Mammary epithelial cell (primary cell): ENCODE measurements at regions not wholly inside any gene's neighbourhood (a gene's known extent, or its start where the extent isn't known, plus 50 kb on each side); places are given as distances from the start of the nearest gene placed in this dataset.

Experiments used
- EZH2 ChIP-seq: IDR thresholded peaks from 2 replicates; pipeline ENCODE4 v1.6.1; 2012; ENCODE audit warnings: low read length, inconsistent platforms, borderline replicate concordance
- TF ChIP-seq, protein P1 (sequence below), 2 donors: IDR thresholded peaks in 1 of 2; conservative IDR thresholded peaks in 1 of 2; 2 replicates each; pipeline ENCODE4 v1.5.1; 2011 to 2012; ENCODE audit warnings: inconsistent platforms in 2 of 2, low read length in 2 of 2, mild to moderate bottlenecking in 2 of 2, control low read depth in 1 of 2, low read depth in 1 of 2; ENCODE audit not compliant: insufficient read depth in 1 of 2; ENCODE audit errors: extremely low read depth in 1 of 2

DNA sequence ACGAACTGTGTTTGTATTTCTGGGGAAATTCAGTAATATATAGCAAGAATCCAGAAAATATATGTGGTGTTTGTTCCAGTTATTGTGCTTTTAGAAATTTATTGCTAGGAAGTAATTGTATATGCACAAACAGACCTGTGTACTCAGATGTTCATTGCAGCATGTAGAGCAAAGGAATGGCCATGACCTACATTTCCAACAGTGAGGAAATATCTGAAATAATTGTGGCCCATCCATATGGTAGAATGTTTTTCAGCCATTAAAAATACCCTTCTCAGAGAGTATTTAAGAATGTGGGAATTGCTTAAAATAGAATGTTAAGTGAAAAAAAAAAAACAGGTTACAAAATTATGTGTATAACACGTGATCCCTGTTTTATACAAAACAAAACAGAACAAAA, 77.3 kb downstream of the TMX1 start:
- TF ChIP-seq, protein P1, sequence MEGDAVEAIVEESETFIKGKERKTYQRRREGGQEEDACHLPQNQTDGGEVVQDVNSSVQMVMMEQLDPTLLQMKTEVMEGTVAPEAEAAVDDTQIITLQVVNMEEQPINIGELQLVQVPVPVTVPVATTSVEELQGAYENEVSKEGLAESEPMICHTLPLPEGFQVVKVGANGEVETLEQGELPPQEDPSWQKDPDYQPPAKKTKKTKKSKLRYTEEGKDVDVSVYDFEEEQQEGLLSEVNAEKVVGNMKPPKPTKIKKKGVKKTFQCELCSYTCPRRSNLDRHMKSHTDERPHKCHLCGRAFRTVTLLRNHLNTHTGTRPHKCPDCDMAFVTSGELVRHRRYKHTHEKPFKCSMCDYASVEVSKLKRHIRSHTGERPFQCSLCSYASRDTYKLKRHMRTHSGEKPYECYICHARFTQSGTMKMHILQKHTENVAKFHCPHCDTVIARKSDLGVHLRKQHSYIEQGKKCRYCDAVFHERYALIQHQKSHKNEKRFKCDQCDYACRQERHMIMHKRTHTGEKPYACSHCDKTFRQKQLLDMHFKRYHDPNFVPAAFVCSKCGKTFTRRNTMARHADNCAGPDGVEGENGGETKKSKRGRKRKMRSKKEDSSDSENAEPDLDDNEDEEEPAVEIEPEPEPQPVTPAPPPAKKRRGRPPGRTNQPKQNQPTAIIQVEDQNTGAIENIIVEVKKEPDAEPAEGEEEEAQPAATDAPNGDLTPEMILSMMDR (conservative IDR thresholded peaks at IDR 0.05 in 1 of 2, IDR thresholded peaks at IDR 0.05 in 1 of 2; ENCODE audit: extremely low read depth in 1 of 2, insufficient read depth in 1 of 2, low read depth in 1 of 2, low read length in 2 of 2): no peak
- no peak for TF ChIP-seq EZH2
